WTC11 (cell line): ENCODE measurements at regions not wholly inside any gene's neighbourhood (a gene's known extent, or its start where the extent isn't known, plus 50 kb on each side); places are given as distances from the start of the nearest gene placed in this dataset.
A peak's percentile ranks its signal among the peaks of the same experiment; 100 is the strongest.

ENCODE experiments used
- ATAC-seq: fragments of 200-7000 bp; cut with Tn5 transposase; 2 replicates; pipeline ENCODE4 v1.10.0; 2021; ENCODE audit warnings: mild to moderate bottlenecking, moderate library complexity
- CTCF ChIA-PET: fragments of 300-600 bp; sonication (Branson Sonifier 250); formaldehyde crosslinking; loops from one replicate; lab custom pipeline; 2021; ENCODE audit warnings: antibody characterized with exemption; lab: Charles Lee
- POLR2A ChIA-PET: fragments of 350-600 bp; sonication (Branson Sonifier 250); formaldehyde crosslinking; loops from one replicate; lab custom pipeline; 2021; ENCODE audit warnings: antibody characterized with exemption; lab: Charles Lee
- DNase-seq: peaks from one replicate; pipeline ENCODE4 v3.0.0; 2021; ENCODE audit warnings: low spot score
- H3K27ac Mint-ChIP-seq: 2 replicates; pipeline ENCODE4 v1.8.0; 2021; ENCODE audit warnings: mixed read lengths
- H3K27me3 Mint-ChIP-seq: 2 replicates; pipeline ENCODE4 v1.8.0; 2021; ENCODE audit warnings: low read depth, mild to moderate bottlenecking, moderate library complexity, mixed read lengths
- H3K36me3 Mint-ChIP-seq: 2 replicates; pipeline ENCODE4 v1.8.0; 2021; ENCODE audit warnings: mixed read lengths
- H3K4me1 Mint-ChIP-seq: 2 replicates; pipeline ENCODE4 v1.8.0; 2022; ENCODE audit warnings: mixed read lengths
- H3K4me3 Mint-ChIP-seq: 2 replicates; pipeline ENCODE4 v1.8.0; 2021; ENCODE audit warnings: mild to moderate bottlenecking, moderate library complexity, mixed read lengths
- H3K9me3 Mint-ChIP-seq: 2 replicates; pipeline ENCODE4 v1.8.0; 2021; ENCODE audit warnings: mixed read lengths
- ARID4B ChIP-seq: sonication (generic); formaldehyde crosslinking; IDR thresholded peaks from 2 replicates; pipeline ENCODE4 v1.8.0; 2023; ENCODE audit warnings: missing genetic modification reagents, mild to moderate bottlenecking, borderline replicate concordance
- ATF1 ChIP-seq: sonication (generic); formaldehyde crosslinking; IDR thresholded peaks from 2 replicates; pipeline ENCODE4 v1.8.1; 2023; ENCODE audit warnings: mild to moderate bottlenecking, moderate library complexity, missing genetic modification reagents
- ATF2 ChIP-seq: sonication (generic); formaldehyde crosslinking; IDR thresholded peaks from 2 replicates; pipeline ENCODE4 v1.8.1; 2022; ENCODE audit warnings: low read depth, missing genetic modification reagents, borderline replicate concordance
- HMGA2 ChIP-seq: fragments of 250-450 bp; sonication (Bioruptor Pico); IDR thresholded peaks from 2 replicates; pipeline ENCODE4 v1.4.0; 2021; ENCODE audit warnings: mild to moderate bottlenecking, moderate library complexity
- KAT7 ChIP-seq: sonication (generic); formaldehyde crosslinking; IDR thresholded peaks from 2 replicates; pipeline ENCODE4 v1.8.1; 2023; ENCODE audit warnings: missing genetic modification reagents, mild to moderate bottlenecking, borderline replicate concordance
- MXD4 ChIP-seq: fragments of 250-450 bp; sonication (Bioruptor Pico); IDR thresholded peaks from 2 replicates; pipeline ENCODE4 v1.8.0; 2021; ENCODE audit warnings: mild to moderate bottlenecking, moderate library complexity, borderline replicate concordance
- NR1H2 ChIP-seq: sonication (generic); formaldehyde crosslinking; IDR thresholded peaks from 2 replicates; pipeline ENCODE4 v1.9.0; 2021; ENCODE audit warnings: mild to moderate bottlenecking, moderate library complexity, missing genetic modification reagents
- OVOL2 ChIP-seq: fragments of 250-450 bp; sonication (Bioruptor Pico); IDR thresholded peaks from 2 replicates; pipeline ENCODE4 v1.9.0; 2021; ENCODE audit warnings: mild to moderate bottlenecking, borderline replicate concordance
- RELA ChIP-seq: sonication (generic); formaldehyde crosslinking; IDR thresholded peaks from 2 replicates; pipeline ENCODE4 v1.8.1; 2022; ENCODE audit warnings: missing genetic modification reagents, mild to moderate bottlenecking, borderline replicate concordance
- USF1 ChIP-seq: sonication (generic); formaldehyde crosslinking; IDR thresholded peaks from 2 replicates; pipeline ENCODE4 v1.8.0; 2022; ENCODE audit warnings: mild to moderate bottlenecking, missing genetic modification reagents
- ZNF219 ChIP-seq: sonication (generic); formaldehyde crosslinking; IDR thresholded peaks from 2 replicates; pipeline ENCODE4 v1.8.0; 2023; ENCODE audit warnings: missing genetic modification reagents, mild to moderate bottlenecking, borderline replicate concordance

GRCh38 chr5:18888821-18889220 is 1099.2 kb downstream of the CDH18 start (continued):
- no peak for TF ChIP-seq ARID4B
- TF ChIP-seq RELA (CRISPR knock-in tag), result no peak
- TF ChIP-seq KAT7 (CRISPR knock-in tag), result no peak
- TF ChIP-seq ATF1, result no peak

GRCh38 chr5:18900644-18901043 is 1087.4 kb downstream of the CDH18 start:
- TF ChIP-seq ARID4B, result no peak
- TF ChIP-seq NR1H2 (CRISPR knock-in tag), result no peak
- TF ChIP-seq HMGA2 (CRISPR knock-in tag), result peak; percentile 99
- H3K4me3 Mint-ChIP-seq, result no peak overlapping the region

GRCh38 chr5:18920966-18921365 is 1067.0 kb downstream of the CDH18 start:
- CTCF ChIA-PET, result no interaction called here
- POLR2A ChIA-PET, result no interaction called here
- H3K9me3 Mint-ChIP-seq, result peaks cover 4% of the 10 kb centered on the region; the same call in 1 of the 2 replicates
- DNase-seq, result no peak
- TF ChIP-seq OVOL2 (CRISPR knock-in tag) (no peak), USF1 (no peak), ZNF219 (no peak)
- TF ChIP-seq, all 79 proteins: peak for 0
- Mint-ChIP-seq H3K4me1 (peaks cover 9% of the 10 kb centered on the region), H3K4me3 (no peak overlapping the region), H3K27me3 (no peaks in the 10 kb centered on the region; the same call in 1 of the 2 replicates), H3K27ac (no peak overlapping the region), H3K36me3 (no peaks in the 10 kb centered on the region)
- no peak for ATAC-seq

More at GRCh38 chr5:18900644-18901043, 1087.4 kb downstream of the CDH18 start:
- no peak for ATAC-seq
- no peaks in the 10 kb centered on the region for H3K27me3 Mint-ChIP-seq
- no peaks in the 10 kb centered on the region for H3K4me1 Mint-ChIP-seq
- H3K27ac Mint-ChIP-seq, result no peak overlapping the region
- ChIA-PET POLR2A (no interaction called here), CTCF (no interaction called here)
- H3K9me3 Mint-ChIP-seq, result peaks cover 3% of the 10 kb centered on the region; the same call in 1 of the 2 replicates
- DNase-seq, result no peak
- H3K36me3 Mint-ChIP-seq, result no peaks in the 10 kb centered on the region

- no peak for DNase-seq
- no peaks in the 10 kb centered on the region for H3K9me3 Mint-ChIP-seq
These were observed 1055.9 kb downstream of the CDH18 start for GRCh38 chr5:18932081-18932480.

More at GRCh38 chr5:18932081-18932480, 1055.9 kb downstream of the CDH18 start:
- H3K27ac Mint-ChIP-seq, result no peak overlapping the region
- no peak overlapping the region for H3K4me3 Mint-ChIP-seq
- POLR2A ChIA-PET, result no interaction called here
- no peaks in the 10 kb centered on the region for H3K4me1 Mint-ChIP-seq
- TF ChIP-seq ATF2 (CRISPR knock-in tag) (no peak), MXD4 (no peak)
- H3K27me3 Mint-ChIP-seq, result no peaks in the 10 kb centered on the region
- ATAC-seq, result no peak
- CTCF ChIA-PET, result no interaction called here
- no peaks in the 10 kb centered on the region for H3K36me3 Mint-ChIP-seq
